MCF 10A (cell line): ENCODE measurements at regions not wholly inside any gene's neighbourhood (a gene's known extent, or its start where the extent isn't known, plus 50 kb on each side); places are given as distances from the start of the nearest gene placed in this dataset.
"Not testable (repeated sequence)": the region's sequence is repeated elsewhere in the genome, so short reads cannot be mapped to it uniquely, and the experiment has no call there.

ENCODE experiments used
- BruUV-seq: library from RNA; stranded (reverse); fragments of 400-500 nt; replicated peaks from 2 replicates; lab custom pipeline; 2021; lab: Mats Ljungman, UMichigan
- CTCF ChIA-PET: fragments of 300-600 bp; sonication (Branson Sonifier 250); formaldehyde crosslinking; extraction: SDS; loops from one replicate; lab custom pipeline; 2021; ENCODE audit warnings: antibody characterized with exemption, inconsistent platforms; lab: Yijun Ruan, JAX
- POLR2A ChIA-PET: fragments of 300-600, 350-650 bp; sonication (Branson Sonifier 250); formaldehyde crosslinking; extraction: SDS; loops from one replicate; lab custom pipeline; 2020; ENCODE audit warnings: antibody characterized with exemption, inconsistent platforms; lab: Yijun Ruan, JAX
- DNase-seq: peaks from one replicate; pipeline ENCODE4 v3.0.0-alpha.2; 2018; ENCODE audit not compliant: unreplicated experiment
- H3K27ac Mint-ChIP-seq: one replicate; pipeline ENCODE4 v1.8.0; 2022; ENCODE audit warnings: mild to moderate bottlenecking, low read depth, mixed read lengths; ENCODE audit not compliant: unreplicated experiment
- H3K27me3 Mint-ChIP-seq: one replicate; pipeline ENCODE4 v1.8.0; 2022; ENCODE audit warnings: mixed read lengths; ENCODE audit not compliant: insufficient read depth, unreplicated experiment
- H3K36me3 Mint-ChIP-seq: one replicate; pipeline ENCODE4 v1.8.0; 2022; ENCODE audit warnings: mild to moderate bottlenecking, moderate library complexity, mixed read lengths; ENCODE audit not compliant: insufficient read depth, unreplicated experiment
- H3K4me1 Mint-ChIP-seq: one replicate; pipeline ENCODE4 v1.8.0; 2022; ENCODE audit warnings: mixed read lengths; ENCODE audit not compliant: insufficient read depth, unreplicated experiment
- H3K4me3 Mint-ChIP-seq: one replicate; pipeline ENCODE4 v1.8.0; 2022; ENCODE audit warnings: mild to moderate bottlenecking, moderate library complexity, mixed read lengths; ENCODE audit not compliant: unreplicated experiment
- H3K9me3 Mint-ChIP-seq: one replicate; pipeline ENCODE4 v1.8.0; 2022; ENCODE audit warnings: mixed read lengths; ENCODE audit not compliant: unreplicated experiment
- CTCF ChIP-seq: fragments of 200-600 bp; IDR thresholded peaks from one replicate; pipeline ENCODE4 v1.8.0; 2022; ENCODE audit warnings: antibody characterized with exemption, mild to moderate bottlenecking; ENCODE audit not compliant: unreplicated experiment
- intact Hi-C: fragments of 100-400 bp; cut with micrococcal nuclease; formaldehyde crosslinking; loops from 2 replicates; pipeline ENCODE4 v1.14.1; 2022

- POLR2A ChIA-PET: no interaction called here
Measured at GRCh38 chr21:14010729-14011128, 200.0 kb downstream of the LIPI start.

DNA sequence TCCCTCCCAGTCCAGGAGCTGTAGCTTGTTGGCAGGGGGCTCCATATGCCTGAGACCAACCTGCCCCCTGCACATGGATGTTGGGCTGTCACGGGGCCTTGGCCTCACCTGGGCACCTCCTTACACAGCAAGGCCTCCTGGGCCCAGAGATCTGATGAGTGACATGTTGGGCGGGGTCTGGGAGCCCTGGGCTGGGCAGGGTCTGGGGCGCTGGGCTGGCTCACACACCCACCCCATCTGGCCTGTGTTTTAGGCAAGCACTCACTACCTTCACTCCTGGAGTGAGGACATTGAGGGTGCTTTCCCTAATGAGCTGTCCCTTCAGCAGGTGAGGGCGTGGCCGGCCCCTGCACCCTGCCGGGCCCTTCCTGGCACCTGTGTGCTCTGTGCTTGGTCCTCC is 200.8 kb downstream of the LIPI start:
- BruUV-seq, CTCF ChIA-PET, H3K36me3 Mint-ChIP-seq, POLR2A ChIA-PET, H3K27ac Mint-ChIP-seq, DNase-seq, H3K4me3 Mint-ChIP-seq, H3K27me3 Mint-ChIP-seq, intact Hi-C loops, H3K4me1 Mint-ChIP-seq, H3K9me3 Mint-ChIP-seq: not testable (repeated sequence)

More at GRCh38 chr21:14010729-14011128, 200.0 kb downstream of the LIPI start:
- H3K27me3 Mint-ChIP-seq: no peaks in the 10 kb centered on the region
- DNase-seq: no peak
- intact Hi-C loops: no loop called here
- BruUV-seq: no TSS peak
- H3K4me1 Mint-ChIP-seq: no peaks in the 10 kb centered on the region
- no peaks in the 10 kb centered on the region for H3K36me3 Mint-ChIP-seq
- H3K4me3 Mint-ChIP-seq: no peak overlapping the region
- no peak overlapping the region for H3K27ac Mint-ChIP-seq
- CTCF ChIA-PET: no interaction called here
- no peak for TF ChIP-seq CTCF
- H3K9me3 Mint-ChIP-seq: no peaks in the 10 kb centered on the region

- H3K4me1 Mint-ChIP-seq, POLR2A ChIA-PET, H3K9me3 Mint-ChIP-seq, BruUV-seq, CTCF ChIA-PET, H3K36me3 Mint-ChIP-seq, H3K27ac Mint-ChIP-seq, DNase-seq, H3K27me3 Mint-ChIP-seq, H3K4me3 Mint-ChIP-seq, intact Hi-C loops: not testable (repeated sequence)
Measured at GRCh38 chr21:14009238-14009981, 201.3 kb downstream of the LIPI start.

DNA sequence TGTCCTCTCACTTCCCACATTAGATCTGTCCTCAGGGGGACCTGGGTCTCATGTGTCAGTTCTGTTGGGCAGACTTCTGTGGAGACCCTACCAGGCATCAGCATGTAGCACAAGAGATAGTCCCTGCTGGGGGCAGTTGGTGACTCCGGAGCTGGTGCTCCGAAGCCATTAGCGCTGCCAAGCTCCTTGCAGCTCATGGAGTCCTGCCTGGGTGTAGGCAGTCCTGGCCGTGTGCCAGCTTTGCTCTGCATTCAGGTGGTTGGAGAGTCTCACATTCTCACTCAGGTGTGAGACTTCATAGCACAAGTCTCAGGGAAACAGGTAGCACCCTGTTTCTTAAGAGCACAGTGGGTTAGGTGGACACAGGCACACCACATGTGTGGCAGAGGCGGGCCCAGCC is 202.3 kb downstream of the LIPI start:
- H3K27ac Mint-ChIP-seq, H3K36me3 Mint-ChIP-seq, BruUV-seq, H3K27me3 Mint-ChIP-seq, POLR2A ChIA-PET, H3K9me3 Mint-ChIP-seq, DNase-seq, H3K4me1 Mint-ChIP-seq, H3K4me3 Mint-ChIP-seq, CTCF ChIA-PET, intact Hi-C loops: not testable (repeated sequence)

- CTCF ChIA-PET, BruUV-seq, H3K27me3 Mint-ChIP-seq, H3K27ac Mint-ChIP-seq, H3K4me1 Mint-ChIP-seq, DNase-seq, intact Hi-C loops, H3K4me3 Mint-ChIP-seq, H3K9me3 Mint-ChIP-seq, H3K36me3 Mint-ChIP-seq, POLR2A ChIA-PET: not testable (repeated sequence)
Measured at GRCh38 chr21:14008006-14008405, 202.7 kb downstream of the LIPI start.

DNA sequence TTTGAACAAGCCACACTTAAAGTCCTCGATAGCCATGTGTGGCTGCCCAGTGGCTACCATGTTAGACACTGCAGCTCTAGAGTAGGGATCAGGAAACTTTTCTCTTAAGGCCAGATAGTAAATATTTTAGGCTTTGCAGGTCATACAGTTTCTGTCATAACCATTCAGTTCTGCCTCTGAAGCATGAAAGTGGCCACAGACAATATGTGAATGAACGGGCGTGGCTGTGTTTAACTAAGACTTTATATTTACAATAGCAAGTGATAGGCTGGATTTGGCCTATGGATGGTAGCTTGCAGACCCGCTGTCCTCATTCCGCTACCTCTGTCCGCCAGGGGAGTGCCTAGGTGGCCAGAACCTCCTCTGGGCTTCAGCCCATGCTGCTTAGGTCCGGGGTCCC is 204.6 kb downstream of the LIPI start:
- intact Hi-C loops, DNase-seq, H3K27me3 Mint-ChIP-seq, CTCF ChIA-PET, H3K4me3 Mint-ChIP-seq, BruUV-seq, POLR2A ChIA-PET, H3K4me1 Mint-ChIP-seq, H3K27ac Mint-ChIP-seq, H3K36me3 Mint-ChIP-seq, H3K9me3 Mint-ChIP-seq: not testable (repeated sequence)

GRCh38 chr21:13986996-13987958 is 223.5 kb downstream of the LIPI start:
- H3K27me3 Mint-ChIP-seq, POLR2A ChIA-PET, H3K9me3 Mint-ChIP-seq, H3K4me3 Mint-ChIP-seq, intact Hi-C loops, CTCF ChIA-PET, BruUV-seq, H3K36me3 Mint-ChIP-seq: not testable (repeated sequence)
- H3K4me1 Mint-ChIP-seq: peaks cover 18% of the 10 kb centered on the region
- peak overlapping the region; percentile 91 for H3K27ac Mint-ChIP-seq
- DNase-seq: peak; percentile 57
